ENCODE measurements at regions not wholly inside any gene's neighbourhood (a gene's known extent, or its start where the extent isn't known, plus 50 kb on each side); places are given as distances from the start of the nearest gene placed in this dataset.

DNA sequence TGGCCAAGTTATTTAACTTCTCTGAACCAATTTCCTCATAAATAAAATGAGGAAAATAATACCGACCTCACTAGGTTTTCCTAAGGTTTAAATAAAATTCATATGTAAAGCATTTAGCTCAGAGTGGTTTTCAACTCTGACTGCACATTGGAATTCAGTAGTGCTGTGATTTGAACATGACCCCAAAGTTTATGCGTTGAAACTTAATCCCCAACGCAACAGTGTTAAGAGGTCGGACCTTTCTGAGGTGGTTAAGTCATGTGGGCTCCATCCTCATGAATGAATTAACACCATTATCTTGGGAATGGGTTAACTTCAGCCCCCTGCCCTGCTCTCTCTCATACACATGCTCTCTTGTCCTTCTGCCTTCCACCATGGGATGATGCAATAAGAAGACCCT lies 322.2 kb downstream of the AASDHPPT start:
- no peak for DNase-seq (ENCODE audit: low read depth in 2 of 2)
- no peaks in the 10 kb centered on the region for H3K36me3 ChIP-seq (ENCODE audit: control insufficient read depth, insufficient read depth, low read length)
- peaks cover 18% of the 10 kb centered on the region for H3K4me1 ChIP-seq (ENCODE audit: control insufficient read depth, extremely low read depth, insufficient read depth, low read length)
- no peak overlapping the region for H3K4me2 ChIP-seq (ENCODE audit: extremely low read depth, insufficient read depth, low read length)
- TF ChIP-seq, protein P1, sequence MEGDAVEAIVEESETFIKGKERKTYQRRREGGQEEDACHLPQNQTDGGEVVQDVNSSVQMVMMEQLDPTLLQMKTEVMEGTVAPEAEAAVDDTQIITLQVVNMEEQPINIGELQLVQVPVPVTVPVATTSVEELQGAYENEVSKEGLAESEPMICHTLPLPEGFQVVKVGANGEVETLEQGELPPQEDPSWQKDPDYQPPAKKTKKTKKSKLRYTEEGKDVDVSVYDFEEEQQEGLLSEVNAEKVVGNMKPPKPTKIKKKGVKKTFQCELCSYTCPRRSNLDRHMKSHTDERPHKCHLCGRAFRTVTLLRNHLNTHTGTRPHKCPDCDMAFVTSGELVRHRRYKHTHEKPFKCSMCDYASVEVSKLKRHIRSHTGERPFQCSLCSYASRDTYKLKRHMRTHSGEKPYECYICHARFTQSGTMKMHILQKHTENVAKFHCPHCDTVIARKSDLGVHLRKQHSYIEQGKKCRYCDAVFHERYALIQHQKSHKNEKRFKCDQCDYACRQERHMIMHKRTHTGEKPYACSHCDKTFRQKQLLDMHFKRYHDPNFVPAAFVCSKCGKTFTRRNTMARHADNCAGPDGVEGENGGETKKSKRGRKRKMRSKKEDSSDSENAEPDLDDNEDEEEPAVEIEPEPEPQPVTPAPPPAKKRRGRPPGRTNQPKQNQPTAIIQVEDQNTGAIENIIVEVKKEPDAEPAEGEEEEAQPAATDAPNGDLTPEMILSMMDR (conservative IDR thresholded peaks at IDR 0.05 in 1 of 2, IDR thresholded peaks at IDR 0.05 in 1 of 2; ENCODE audit: low read depth in 1 of 2, low read length in 2 of 2) = no peak
- no peak for TF ChIP-seq EZH2 (IDR thresholded peaks at IDR 0.05; ENCODE audit: low read length, missing control alignments)
- no peak overlapping the region for H3K9ac ChIP-seq (ENCODE audit: insufficient read depth, low read length)
- H3K9me3 ChIP-seq (ENCODE audit: control insufficient read depth, insufficient read depth, low read depth, low read length) = no peaks in the 10 kb centered on the region
- no peak overlapping the region for H3K4me3 ChIP-seq (replicated peaks in 1 of 4; ENCODE audit: control extremely low read depth in 1 of 4, insufficient read depth in 1 of 4, low read depth in 3 of 4, low read length in 4 of 4)
- H3K27me3 ChIP-seq (ENCODE audit: control insufficient read depth, insufficient read depth, low read length) = no peaks in the 10 kb centered on the region
- H3K27ac ChIP-seq (ENCODE audit: insufficient read depth, low read length) = peak overlapping the region; percentile 80
- no peaks in the 10 kb centered on the region for H4K20me1 ChIP-seq (ENCODE audit: control insufficient read depth, extremely low read depth, insufficient read depth, low read length)
- H3K79me2 ChIP-seq (ENCODE audit: control insufficient read depth, insufficient read depth, low read length) = no peaks in the 10 kb centered on the region
- H2AFZ ChIP-seq (ENCODE audit: low read length) = no peak overlapping the region

DNA sequence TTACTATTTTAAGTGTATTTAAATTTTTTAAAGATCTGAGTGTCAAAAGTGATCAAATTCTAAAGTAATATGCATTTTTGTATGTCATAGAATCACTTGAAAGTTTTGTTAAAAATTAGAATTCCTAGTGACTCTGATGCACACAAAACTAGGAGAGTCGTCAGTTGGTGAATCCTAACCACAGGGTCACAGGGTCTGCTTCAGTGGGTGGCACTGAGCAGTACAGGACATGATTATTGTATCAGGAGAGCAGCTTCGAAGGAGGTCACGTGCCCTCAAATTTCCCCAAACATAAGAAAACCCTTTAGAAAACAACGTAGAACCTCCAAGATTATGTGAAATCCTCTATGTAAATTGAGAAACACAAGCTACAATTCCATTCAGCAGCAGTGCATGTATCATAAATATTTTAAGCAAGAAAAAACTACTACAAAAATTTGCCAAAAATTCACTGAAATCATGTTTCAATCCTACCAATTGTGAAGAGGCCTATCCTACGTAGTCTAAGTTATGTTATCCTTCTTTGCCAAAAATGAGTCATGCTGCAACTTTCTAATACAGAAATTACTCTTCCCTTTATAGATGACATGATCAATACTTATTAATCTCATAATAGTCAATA lies 323.6 kb downstream of the AASDHPPT start:
- peaks cover 18% of the 10 kb centered on the region for H3K4me1 ChIP-seq (ENCODE audit: control insufficient read depth, extremely low read depth, insufficient read depth, low read length)
- H3K79me2 ChIP-seq (ENCODE audit: control insufficient read depth, insufficient read depth, low read length) = no peaks in the 10 kb centered on the region
- no peak overlapping the region for H3K27ac ChIP-seq (ENCODE audit: insufficient read depth, low read length)
- DNase-seq (ENCODE audit: low read depth in 2 of 2) = peak; percentile 52 to 63
- no peak overlapping the region for H2AFZ ChIP-seq (ENCODE audit: low read length)
- H3K27me3 ChIP-seq (ENCODE audit: control insufficient read depth, insufficient read depth, low read length) = no peaks in the 10 kb centered on the region
- no peak overlapping the region for H3K4me2 ChIP-seq (ENCODE audit: extremely low read depth, insufficient read depth, low read length)
- no peaks in the 10 kb centered on the region for H4K20me1 ChIP-seq (ENCODE audit: control insufficient read depth, extremely low read depth, insufficient read depth, low read length)
- no peaks in the 10 kb centered on the region for H3K9me3 ChIP-seq (ENCODE audit: control insufficient read depth, insufficient read depth, low read depth, low read length)
- no peak overlapping the region for H3K9ac ChIP-seq (ENCODE audit: insufficient read depth, low read length)
- TF ChIP-seq EZH2 (IDR thresholded peaks at IDR 0.05; ENCODE audit: low read length, missing control alignments) = no peak
- TF ChIP-seq, protein P1 (conservative IDR thresholded peaks at IDR 0.05 in 1 of 2, IDR thresholded peaks at IDR 0.05 in 1 of 2; ENCODE audit: low read depth in 1 of 2, low read length in 2 of 2) = no peak
- no peak overlapping the region for H3K4me3 ChIP-seq (replicated peaks in 1 of 4; ENCODE audit: control extremely low read depth in 1 of 4, insufficient read depth in 1 of 4, low read depth in 3 of 4, low read length in 4 of 4)
- H3K36me3 ChIP-seq (ENCODE audit: control insufficient read depth, insufficient read depth, low read length) = no peaks in the 10 kb centered on the region

DNA sequence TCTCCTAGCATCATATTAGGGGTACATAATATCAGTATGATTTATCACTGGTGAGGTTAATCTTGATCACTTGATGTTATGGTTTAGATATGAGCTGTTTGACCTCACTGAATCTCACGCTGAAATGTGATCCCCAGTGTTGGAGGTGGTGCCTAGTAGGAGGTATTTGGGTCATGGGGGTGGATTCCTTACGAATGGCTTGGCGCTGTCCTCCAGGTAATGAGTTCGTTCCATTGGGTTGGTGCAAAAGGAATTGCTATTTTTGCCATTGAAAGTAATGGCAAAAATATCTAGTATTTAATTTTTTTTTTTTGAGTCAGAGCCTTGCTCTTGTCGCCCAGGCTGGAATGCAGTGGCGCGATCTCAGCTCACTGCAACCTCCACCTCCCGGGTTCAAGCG lies 326.3 kb downstream of the AASDHPPT start:
- no peak for DNase-seq (ENCODE audit: low read depth in 2 of 2)
- H3K9me3 ChIP-seq (ENCODE audit: control insufficient read depth, insufficient read depth, low read depth, low read length) = no peaks in the 10 kb centered on the region
- no peaks in the 10 kb centered on the region for H3K36me3 ChIP-seq (ENCODE audit: control insufficient read depth, insufficient read depth, low read length)
- no peak overlapping the region for H3K4me2 ChIP-seq (ENCODE audit: extremely low read depth, insufficient read depth, low read length)
- no peaks in the 10 kb centered on the region for H3K27me3 ChIP-seq (ENCODE audit: control insufficient read depth, insufficient read depth, low read length)
- no peak overlapping the region for H3K9ac ChIP-seq (ENCODE audit: insufficient read depth, low read length)
- peaks cover 6% of the 10 kb centered on the region for H3K4me1 ChIP-seq (ENCODE audit: control insufficient read depth, extremely low read depth, insufficient read depth, low read length)
- no peak overlapping the region for H2AFZ ChIP-seq (ENCODE audit: low read length)
- H3K27ac ChIP-seq (ENCODE audit: insufficient read depth, low read length) = no peak overlapping the region
- no peaks in the 10 kb centered on the region for H3K79me2 ChIP-seq (ENCODE audit: control insufficient read depth, insufficient read depth, low read length)
- TF ChIP-seq, protein P1 (conservative IDR thresholded peaks at IDR 0.05 in 1 of 2, IDR thresholded peaks at IDR 0.05 in 1 of 2; ENCODE audit: low read depth in 1 of 2, low read length in 2 of 2) = no peak
- TF ChIP-seq EZH2 (IDR thresholded peaks at IDR 0.05; ENCODE audit: low read length, missing control alignments) = no peak
- H4K20me1 ChIP-seq (ENCODE audit: control insufficient read depth, extremely low read depth, insufficient read depth, low read length) = no peaks in the 10 kb centered on the region
- H3K4me3 ChIP-seq (replicated peaks in 1 of 4; ENCODE audit: control extremely low read depth in 1 of 4, insufficient read depth in 1 of 4, low read depth in 3 of 4, low read length in 4 of 4) = no peak overlapping the region
